Suprapubic skin (tissue), 4 donors: ENCODE measurements at regions not wholly inside any gene's neighbourhood (a gene's known extent, or its start where the extent isn't known, plus 50 kb on each side); places are given as distances from the start of the nearest gene placed in this dataset.
"Not testable (repeated sequence)": the region's sequence is repeated elsewhere in the genome, so short reads cannot be mapped to it uniquely, and the experiment has no call there.

ENCODE experiments used
- DNase-seq, 2 donors: peaks; one replicate each; pipeline ENCODE4 v3.0.0-alpha.2; 2019; ENCODE audit warnings: low spot score in 2 of 2
- H3K27ac ChIP-seq: fragments of 200-600 bp; sonication (generic); one replicate; pipeline ENCODE4 v1.5.1; 2019
- H3K27me3 ChIP-seq: fragments of 200-600 bp; sonication (generic); one replicate; pipeline ENCODE4 v1.5.1; 2019
- H3K36me3 ChIP-seq: fragments of 200-600 bp; sonication (generic); one replicate; pipeline ENCODE4 v1.5.1; 2019
- H3K4me1 ChIP-seq: fragments of 200-600 bp; sonication (generic); one replicate; pipeline ENCODE4 v1.5.1; 2019
- H3K4me3 ChIP-seq: fragments of 200-600 bp; sonication (generic); one replicate; pipeline ENCODE4 v1.5.1; 2019; ENCODE audit warnings: mild to moderate bottlenecking
- H3K9me3 ChIP-seq: fragments of 200-600 bp; sonication (generic); one replicate; pipeline ENCODE4 v1.5.1; 2019
- EP300 ChIP-seq: sonication (generic); formaldehyde crosslinking; IDR thresholded peaks from one replicate; pipeline ENCODE4 v1.6.1; 2017; ENCODE audit warnings: antibody characterized with exemption
- POLR2A ChIP-seq, 2 donors: fragments of 450-650 bp; IDR thresholded peaks; one replicate each; pipeline ENCODE4 v1.6.1; 2017; ENCODE audit warnings: antibody characterized with exemption in 2 of 2, mild to moderate bottlenecking in 2 of 2, moderate library complexity in 2 of 2
- POLR2AphosphoS5 ChIP-seq, 3 donors: sonication (generic); formaldehyde crosslinking; IDR thresholded peaks; one replicate each; pipeline ENCODE4 v1.6.1; 2017; ENCODE audit warnings: antibody characterized with exemption in 3 of 3
- WGBS: methylation state at CpG from one replicate; pipeline ENCODE4 v1.1.5; 2018; 5-methylcytosine and 5-hydroxymethylcytosine counted together
- TF ChIP-seq, protein P1 (sequence below), 2 donors: fragments of 200-600 bp in 1 of 2; fragments of 450-650 bp in 1 of 2; sonication (generic) in 1 of 2; IDR thresholded peaks; one replicate each; pipeline ENCODE4 v1.5.1; 2016 to 2019; ENCODE audit warnings: antibody characterized with exemption in 2 of 2, mild to moderate bottlenecking in 1 of 2, moderate library complexity in 1 of 2

DNA sequence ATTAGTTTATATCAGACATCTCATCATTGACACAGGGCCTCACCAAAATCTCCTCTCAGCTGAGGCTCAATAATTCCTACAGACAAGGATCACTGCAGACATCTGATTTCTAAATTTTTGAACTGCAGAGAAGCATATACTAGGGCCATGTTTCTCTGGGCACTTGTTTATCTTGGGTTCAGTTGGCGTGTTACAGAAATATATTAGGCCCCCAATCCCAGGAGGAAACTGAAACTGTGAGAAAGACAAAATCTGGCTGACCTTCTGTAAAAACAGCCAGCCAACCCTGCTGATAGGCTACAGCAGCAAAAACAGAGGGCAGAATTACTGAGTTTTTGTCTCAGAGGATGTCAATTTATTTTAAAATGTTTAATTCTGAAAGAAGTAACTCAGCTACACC is 634.6 kb downstream of the ETNK1 start:
- Histone ChIP-seq H3K27ac (no peak overlapping the region), H3K27me3 (no peaks in the 10 kb centered on the region), H3K9me3 (no peaks in the 10 kb centered on the region), H3K4me1 (no peaks in the 10 kb centered on the region), H3K36me3 (no peaks in the 10 kb centered on the region), H3K4me3 (no peak overlapping the region)
- WGBS, result 76% methylated on average over 1 of the region's 1 CpG
- no peak for TF ChIP-seq POLR2A (IDR thresholded peaks at IDR 0.05)
- TF ChIP-seq POLR2AphosphoS5 (IDR thresholded peaks at IDR 0.05), result no peak
- no peak for TF ChIP-seq EP300
- TF ChIP-seq, protein P1, sequence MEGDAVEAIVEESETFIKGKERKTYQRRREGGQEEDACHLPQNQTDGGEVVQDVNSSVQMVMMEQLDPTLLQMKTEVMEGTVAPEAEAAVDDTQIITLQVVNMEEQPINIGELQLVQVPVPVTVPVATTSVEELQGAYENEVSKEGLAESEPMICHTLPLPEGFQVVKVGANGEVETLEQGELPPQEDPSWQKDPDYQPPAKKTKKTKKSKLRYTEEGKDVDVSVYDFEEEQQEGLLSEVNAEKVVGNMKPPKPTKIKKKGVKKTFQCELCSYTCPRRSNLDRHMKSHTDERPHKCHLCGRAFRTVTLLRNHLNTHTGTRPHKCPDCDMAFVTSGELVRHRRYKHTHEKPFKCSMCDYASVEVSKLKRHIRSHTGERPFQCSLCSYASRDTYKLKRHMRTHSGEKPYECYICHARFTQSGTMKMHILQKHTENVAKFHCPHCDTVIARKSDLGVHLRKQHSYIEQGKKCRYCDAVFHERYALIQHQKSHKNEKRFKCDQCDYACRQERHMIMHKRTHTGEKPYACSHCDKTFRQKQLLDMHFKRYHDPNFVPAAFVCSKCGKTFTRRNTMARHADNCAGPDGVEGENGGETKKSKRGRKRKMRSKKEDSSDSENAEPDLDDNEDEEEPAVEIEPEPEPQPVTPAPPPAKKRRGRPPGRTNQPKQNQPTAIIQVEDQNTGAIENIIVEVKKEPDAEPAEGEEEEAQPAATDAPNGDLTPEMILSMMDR (IDR thresholded peaks at IDR 0.05), result no peak
- no peak for DNase-seq

DNA sequence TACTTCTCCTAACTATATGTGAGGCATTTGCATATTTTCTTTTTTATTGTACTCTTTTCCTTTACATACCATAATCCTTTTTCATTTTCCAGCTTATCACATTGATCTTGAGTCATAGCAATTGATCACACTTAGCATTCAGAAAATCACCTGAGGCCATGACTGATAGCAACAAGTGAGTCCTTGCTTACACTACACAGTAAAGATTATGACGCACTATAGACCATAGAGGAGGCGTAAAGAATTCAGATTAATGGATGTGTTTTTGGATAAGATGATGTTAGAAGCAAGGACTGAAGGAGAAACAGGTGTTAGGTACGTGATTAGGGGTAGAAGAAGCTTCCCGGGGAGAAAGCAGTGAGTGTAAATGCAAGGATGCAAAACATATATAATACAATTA is 637.7 kb downstream of the ETNK1 start:
- Histone ChIP-seq H3K4me1 (no peaks in the 10 kb centered on the region), H3K27me3 (no peaks in the 10 kb centered on the region), H3K4me3 (no peak overlapping the region), H3K9me3 (no peaks in the 10 kb centered on the region), H3K36me3 (no peaks in the 10 kb centered on the region), H3K27ac (no peak overlapping the region)
- DNase-seq, result no peak
- WGBS, result 54% methylated on average over 4 of the region's 4 CpGs
- TF ChIP-seq, protein P1 (IDR thresholded peaks at IDR 0.05), result no peak
- TF ChIP-seq POLR2A (IDR thresholded peaks at IDR 0.05) (no peak), EP300 (no peak), POLR2AphosphoS5 (IDR thresholded peaks at IDR 0.05) (no peak)

DNA sequence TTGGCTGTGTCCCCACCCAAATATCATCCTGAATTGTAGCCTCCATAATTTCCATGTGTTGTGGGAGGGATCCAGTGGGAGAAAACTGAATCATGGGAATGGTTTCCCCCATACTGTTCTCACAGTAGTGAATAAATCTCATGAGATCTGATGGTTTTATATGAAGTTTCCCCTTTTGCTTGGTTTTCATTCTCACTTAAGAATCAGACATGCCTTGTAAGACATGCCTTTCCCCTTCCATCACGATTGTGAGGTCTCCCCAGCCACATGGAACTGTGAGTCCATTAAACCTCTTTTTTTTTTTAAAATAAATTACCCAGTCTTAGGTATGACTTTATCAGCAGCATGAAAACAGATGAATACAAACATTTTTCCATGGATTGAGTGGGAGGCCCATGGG is 652.9 kb downstream of the ETNK1 start:
- no peak overlapping the region for H3K4me3 ChIP-seq
- no peak overlapping the region for H3K27ac ChIP-seq
- H3K4me1 ChIP-seq, result no peaks in the 10 kb centered on the region
- 57% methylated on average over 1 of the region's 1 CpG for WGBS
- H3K36me3 ChIP-seq, result no peaks in the 10 kb centered on the region
- peaks cover 2% of the 10 kb centered on the region for H3K9me3 ChIP-seq
- no peak for TF ChIP-seq POLR2AphosphoS5 (IDR thresholded peaks at IDR 0.05)
- no peak for TF ChIP-seq EP300
- TF ChIP-seq POLR2A (IDR thresholded peaks at IDR 0.05), result no peak
- TF ChIP-seq, protein P1 (IDR thresholded peaks at IDR 0.05), result no peak
- no peaks in the 10 kb centered on the region for H3K27me3 ChIP-seq
- no peak for DNase-seq

DNA sequence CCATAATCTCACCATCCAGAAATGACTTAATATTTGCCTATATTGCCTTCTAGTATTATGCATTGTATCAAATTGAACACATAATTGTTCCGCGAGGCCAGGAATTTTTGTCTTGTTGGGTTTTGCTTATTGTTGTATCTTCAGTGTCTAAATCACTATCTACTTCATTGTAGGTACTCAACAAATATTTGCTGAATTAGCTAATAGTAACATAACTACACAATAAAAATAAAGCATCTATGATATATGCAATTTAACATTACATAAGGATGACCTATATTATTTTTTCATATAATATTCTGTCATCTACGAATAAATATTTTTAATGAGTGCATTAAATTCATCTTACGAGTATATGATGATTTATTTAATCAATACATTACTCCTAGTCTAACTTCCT is 656.3 kb downstream of the ETNK1 start:
- Histone ChIP-seq H3K27ac (no peak overlapping the region), H3K4me3 (no peak overlapping the region), H3K4me1 (no peaks in the 10 kb centered on the region), H3K9me3 (peaks cover 4% of the 10 kb centered on the region), H3K27me3 (no peaks in the 10 kb centered on the region), H3K36me3 (no peaks in the 10 kb centered on the region)
- DNase-seq, result no peak
- TF ChIP-seq POLR2A (IDR thresholded peaks at IDR 0.05) (no peak), POLR2AphosphoS5 (IDR thresholded peaks at IDR 0.05) (no peak), EP300 (no peak)
- TF ChIP-seq, protein P1 (IDR thresholded peaks at IDR 0.05), result no peak
- WGBS, result 95% methylated on average over 4 of the region's 4 CpGs

DNA sequence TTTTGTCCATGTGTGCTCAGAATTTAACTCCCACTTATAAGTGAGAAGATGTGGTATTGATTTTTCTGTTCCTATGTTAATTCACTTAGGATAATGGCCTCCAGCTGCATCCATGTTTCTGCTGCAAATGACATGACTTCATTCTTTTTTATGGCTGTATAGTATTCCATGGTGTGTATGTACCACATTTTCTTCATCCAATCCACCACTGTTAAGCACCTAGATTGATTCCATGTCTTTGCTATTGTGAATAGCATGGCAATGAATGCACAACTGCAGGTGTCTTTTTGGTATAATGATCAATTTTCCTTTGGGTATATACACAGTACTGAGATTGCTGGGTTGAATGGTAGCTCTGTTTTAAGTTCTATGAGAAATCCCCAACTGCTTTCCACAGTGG is 657.7 kb downstream of the ETNK1 start:
- no peak for DNase-seq
- no peaks in the 10 kb centered on the region for H3K4me1 ChIP-seq
- no peaks in the 10 kb centered on the region for H3K36me3 ChIP-seq
- peaks cover 4% of the 10 kb centered on the region for H3K9me3 ChIP-seq
- no peak overlapping the region for H3K4me3 ChIP-seq
- TF ChIP-seq POLR2A (IDR thresholded peaks at IDR 0.05), result no peak
- TF ChIP-seq POLR2AphosphoS5 (IDR thresholded peaks at IDR 0.05), result no peak
- H3K27ac ChIP-seq, result no peak overlapping the region
- H3K27me3 ChIP-seq, result no peaks in the 10 kb centered on the region

DNA sequence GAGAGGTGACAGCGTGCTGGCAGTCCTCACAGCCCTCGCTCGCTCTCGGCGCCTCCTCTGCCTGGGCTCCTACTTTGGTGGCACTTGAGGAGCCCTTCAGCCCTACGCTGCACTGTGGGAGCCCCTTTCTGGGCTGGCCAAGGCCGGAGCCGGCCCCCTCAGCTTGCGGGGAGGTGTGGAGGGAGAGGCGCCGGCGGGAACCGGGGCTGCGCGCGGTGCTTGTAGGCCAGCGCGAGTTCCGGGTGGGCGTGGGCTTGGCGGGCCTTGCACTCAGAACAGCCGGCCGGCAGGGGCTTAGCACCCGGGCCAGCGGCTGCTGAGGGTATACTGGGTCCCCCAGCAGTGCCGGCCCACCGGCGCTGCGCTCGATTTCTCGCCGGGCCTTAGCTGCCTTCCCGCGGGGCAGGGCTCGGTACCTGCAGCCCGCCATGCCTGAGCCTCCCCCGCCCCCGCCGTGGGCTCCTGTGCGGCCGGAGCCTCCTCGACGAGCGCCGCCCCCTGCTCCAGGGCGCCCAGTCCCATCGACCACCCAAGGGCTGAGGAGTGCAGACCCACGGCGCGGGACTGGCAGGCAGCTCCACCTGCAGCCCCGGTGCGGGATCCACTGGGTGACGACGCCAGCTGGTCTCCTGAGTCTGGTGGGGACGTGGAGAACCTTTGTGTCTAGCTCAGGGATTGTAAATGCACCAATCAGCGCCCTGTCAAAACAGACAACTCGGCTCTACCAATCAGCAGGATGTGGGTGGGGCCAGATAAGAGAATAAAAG is 661.0 kb downstream of the ETNK1 start:
- not testable (repeated sequence) for H3K36me3 ChIP-seq, H3K27me3 ChIP-seq, H3K4me3 ChIP-seq, H3K4me1 ChIP-seq, H3K9me3 ChIP-seq, DNase-seq, H3K27ac ChIP-seq
- 91% methylated on average over 31 of the region's 57 CpGs for WGBS
